SK-N-SH (cell line): ENCODE measurements at regions not wholly inside any gene's neighbourhood (a gene's known extent, or its start where the extent isn't known, plus 50 kb on each side); places are given as distances from the start of the nearest gene placed in this dataset.
A peak's percentile ranks its signal among the peaks of the same experiment; 100 is the strongest.

ENCODE experiments used
- CTCF ChIA-PET: fragments of 300-600, 350-600 bp; formaldehyde crosslinking; extraction: SDS; loops from one replicate; lab custom pipeline; 2021; lab: Yijun Ruan, JAX
- POLR2A ChIA-PET: fragments of 350-600 bp; sonication (Branson Sonifier 250); formaldehyde crosslinking; extraction: SDS; loops from one replicate; lab custom pipeline; 2020; ENCODE audit warnings: antibody characterized with exemption, inconsistent platforms; lab: Yijun Ruan, JAX
- DNase-seq: peaks from one replicate; pipeline ENCODE4 v3.0.0; 2012
- H2AFZ ChIP-seq: fragments of 200-600 bp; sonication (generic); 2 replicates; pipeline ENCODE4 v1.8.1; 2016; ENCODE audit warnings: antibody characterized with exemption, mild to moderate bottlenecking, low read depth
- H3F3A ChIP-seq: fragments of 200-600 bp; sonication (generic); replicated peaks from 2 replicates; pipeline ENCODE3; 2016; ENCODE audit warnings: antibody characterized with exemption, mild to moderate bottlenecking; ENCODE audit not compliant: insufficient read depth
- H3K27ac ChIP-seq, 2 experiments: fragments of 200-500 bp in 1 of 2; fragments of 200-600 bp in 1 of 2; sonication (Bioruptor generic) in 1 of 2; sonication (generic), shearing (Covaris generic) in 1 of 2; 2 replicates each; pipeline versions ENCODE4 v1.5.1 to v1.6.1; 2014 to 2016; ENCODE audit warnings: low read depth in 2 of 2, inconsistent platforms in 1 of 2, low read length in 1 of 2, mild to moderate bottlenecking in 1 of 2, mixed read lengths in 1 of 2
- H3K27me3 ChIP-seq: fragments of 200-600 bp; sonication (generic), shearing (Covaris generic); 2 replicates; pipeline ENCODE4 v1.6.1; 2016; ENCODE audit warnings: mixed run types; ENCODE audit not compliant: insufficient read depth
- H3K36me3 ChIP-seq, 2 experiments: fragments of 200-500 bp in 1 of 2; fragments of 200-600 bp in 1 of 2; sonication (Bioruptor generic) in 1 of 2; sonication (generic) in 1 of 2; replicated peaks in 1 of 2; 2 replicates each; pipeline versions ENCODE3 to v1.5.1; 2014 to 2016; ENCODE audit warnings: low read length in 1 of 2, mild to moderate bottlenecking in 1 of 2; ENCODE audit not compliant: insufficient read depth in 2 of 2, control insufficient read depth in 1 of 2
- H3K4me1 ChIP-seq, 2 experiments: fragments of 200-500 bp in 1 of 2; fragments of 200-600 bp in 1 of 2; sonication (Bioruptor generic) in 1 of 2; sonication (generic), shearing (Covaris generic) in 1 of 2; 2 replicates each; pipeline versions ENCODE4 v1.5.1 to v1.6.1; 2014 to 2016; ENCODE audit warnings: low read depth in 1 of 2, low read length in 1 of 2, mixed run types in 1 of 2; ENCODE audit not compliant: insufficient read depth in 2 of 2, control insufficient read depth in 1 of 2
- H3K4me2 ChIP-seq: fragments of 200-600 bp; sonication (generic), shearing (Covaris generic); 2 replicates; pipeline ENCODE4 v1.6.1; 2017; ENCODE audit warnings: mixed run types
- H3K4me3 ChIP-seq, 2 experiments: fragments of 200-500 bp in 1 of 2; fragments of 200-600 bp in 1 of 2; sonication (Bioruptor generic) in 1 of 2; sonication (generic), shearing (Covaris generic) in 1 of 2; 2 replicates each; pipeline versions ENCODE4 v1.5.1 to v1.8.1; 2014 to 2016; ENCODE audit warnings: low read depth in 2 of 2, inconsistent platforms in 1 of 2, low read length in 1 of 2, mild to moderate bottlenecking in 1 of 2, mixed read lengths in 1 of 2, moderate library complexity in 1 of 2
- H3K79me2 ChIP-seq: fragments of 200-600 bp; sonication (generic); 2 replicates; pipeline ENCODE4 v1.8.1; 2017; ENCODE audit warnings: mild to moderate bottlenecking; ENCODE audit not compliant: insufficient read depth
- H3K9ac ChIP-seq: fragments of 200-600 bp; sonication (generic); 2 replicates; pipeline ENCODE4 v1.6.1; 2017; ENCODE audit warnings: mixed run types
- H3K9me2 ChIP-seq: fragments of 200-600 bp; sonication (generic); 2 replicates; pipeline ENCODE4 v1.6.1; 2017; ENCODE audit warnings: mixed run types
- H3K9me3 ChIP-seq: fragments of 200-600 bp; sonication (generic); 2 replicates; pipeline ENCODE4 v1.6.1; 2017; ENCODE audit warnings: mixed run types, mild to moderate bottlenecking, moderate library complexity
- H4K20me1 ChIP-seq: fragments of 200-600 bp; sonication (generic); 2 replicates; pipeline ENCODE4 v1.6.1; 2017; ENCODE audit warnings: mild to moderate bottlenecking, mixed run types; ENCODE audit not compliant: insufficient read depth
- CTCF ChIP-seq: fragments of 200-600 bp; sonication (generic); IDR thresholded peaks from 2 replicates; pipeline ENCODE4 v1.6.1; 2017; ENCODE audit warnings: antibody characterized with exemption, mild to moderate bottlenecking, moderate library complexity
- EZH2phosphoT487 ChIP-seq: fragments of 200-600 bp; sonication (generic); IDR thresholded peaks from 2 replicates; pipeline ENCODE4 v1.6.1; 2017; ENCODE audit warnings: low read depth, mixed run types, mild to moderate bottlenecking, antibody characterized with exemption, moderate library complexity, borderline replicate concordance
- MEF2A ChIP-seq: IDR thresholded peaks from 2 replicates; pipeline ENCODE4 v1.4.0; 2012; ENCODE audit warnings: low read depth, borderline replicate concordance
- MXI1 ChIP-seq: IDR thresholded peaks from 2 replicates; pipeline ENCODE4 v1.6.1; 2012; ENCODE audit warnings: mild to moderate bottlenecking, low read depth, low read length, improper control_type of control experiment
- REST ChIP-seq: IDR thresholded peaks from 2 replicates; pipeline ENCODE4 v1.6.1; 2012; ENCODE audit warnings: mild to moderate bottlenecking, low read depth, low read length, moderate library complexity
- RXRA ChIP-seq: IDR thresholded peaks from 2 replicates; pipeline ENCODE4 v1.4.0; 2012; ENCODE audit warnings: low read depth, mild to moderate bottlenecking, borderline replicate concordance
- SIN3A ChIP-seq: IDR thresholded peaks from 2 replicates; pipeline ENCODE4 v1.6.1; 2012; ENCODE audit warnings: low read depth, mild to moderate bottlenecking, low read length, moderate library complexity, borderline replicate concordance
- TAF1 ChIP-seq: IDR thresholded peaks from 2 replicates; pipeline ENCODE4 v1.6.1; 2012; ENCODE audit warnings: low read depth, mild to moderate bottlenecking, low read length, moderate library complexity, borderline replicate concordance

GRCh38 chr13:99028890-99029289 lies 51.0 kb upstream of the DOCK9 start:
- POLR2A ChIA-PET: no interaction called here
- CTCF ChIA-PET: interaction anchor here (1.1 to 1.4 kb wide), 2 partner anchors 11 to 186 kb away, joined by 3 to 5 read pairs; no protein-coding TSS in a partner anchor
- no peaks in the 10 kb centered on the region for H4K20me1 ChIP-seq

More at GRCh38 chr13:99028890-99029289, 51.0 kb upstream of the DOCK9 start:
- Histone ChIP-seq H3K27me3 (no peaks in the 10 kb centered on the region), H3K9ac (no peak overlapping the region), H3K4me2 (no peak overlapping the region), H3K79me2 (no peaks in the 10 kb centered on the region), H3K9me2 (no peaks in the 10 kb centered on the region), H3F3A (peaks cover 6% of the 10 kb centered on the region), H3K27ac (no peak overlapping the region), H3K9me3 (no peaks in the 10 kb centered on the region), H2AFZ (no peak overlapping the region), H3K4me1 (no peaks in the 10 kb centered on the region; a peak in 2 of 4 replicates), H3K4me3 (no peak overlapping the region), H3K36me3 (no peaks in the 10 kb centered on the region)
- DNase-seq: no peak
- TF ChIP-seq EZH2phosphoT487: no peak
- TF ChIP-seq TAF1: no peak
- no peak for TF ChIP-seq SIN3A
- TF ChIP-seq MEF2A: no peak
- TF ChIP-seq CTCF: 0 out of 2 replicates have a peak, but pooled peaks have one; percentile 17
- no peak for TF ChIP-seq RXRA
- TF ChIP-seq MXI1: no peak
- TF ChIP-seq REST: no peak
